Testis (tissue), 2 donors: ENCODE measurements at regions not wholly inside any gene's neighbourhood (a gene's known extent, or its start where the extent isn't known, plus 50 kb on each side); places are given as distances from the start of the nearest gene placed in this dataset.

Experiments used
- CTCF ChIP-seq, 3 experiments: fragments of 450-650 bp in 2 of 3; fragments of 200-600 bp in 1 of 3; sonication (generic) in 1 of 3; IDR thresholded peaks; one replicate each; pipeline ENCODE4 v1.5.1; 2016 to 2019; ENCODE audit warnings: antibody characterized with exemption in 3 of 3, mild to moderate bottlenecking in 2 of 3, moderate library complexity in 1 of 3
- POLR2A ChIP-seq: fragments of 450-650 bp; IDR thresholded peaks from one replicate; pipeline ENCODE4 v1.6.1; 2017; ENCODE audit warnings: antibody characterized with exemption, mild to moderate bottlenecking, moderate library complexity

GRCh38 chr4:124018383-124019317 lies 622.1 kb downstream of the SPRY1 start:
- TF ChIP-seq POLR2A: no peak
- no peak for TF ChIP-seq CTCF (IDR thresholded peaks at IDR 0.05)
